NCI-H187 treated with DMSO at 0.1 percent for 48 hours (cell line): ENCODE measurements at regions not wholly inside any gene's neighbourhood (a gene's known extent, or its start where the extent isn't known, plus 50 kb on each side); places are given as distances from the start of the nearest gene placed in this dataset.

Source experiments
- DNase-seq: peaks from one replicate; lab custom pipeline; 2025; lab: John Stamatoyannopoulos, UW

GRCh38 chr14:49527221-49527620 is 59.0 kb downstream of the RPS29 start:
- no peak for DNase-seq

- DNase-seq, result no peak
Measured at GRCh38 chr14:49526101-49526500, 60.1 kb downstream of the RPS29 start.

GRCh38 chr14:49516286-49516685 is 69.9 kb downstream of the RPS29 start:
- DNase-seq, result no peak

- no peak for DNase-seq
Measured at GRCh38 chr14:49512571-49512970, 73.6 kb downstream of the RPS29 start.

- no peak for DNase-seq
Measured at GRCh38 chr14:49512147-49512551, 74.0 kb downstream of the RPS29 start.

GRCh38 chr14:49508124-49508523 is 78.1 kb downstream of the RPS29 start:
- DNase-seq, result no peak

- DNase-seq, result no peak
Measured at GRCh38 chr14:49506650-49507049, 79.5 kb downstream of the RPS29 start.

GRCh38 chr14:49505041-49505766 is 81.0 kb downstream of the RPS29 start:
- no peak for DNase-seq

- DNase-seq, result peak; percentile 57
Measured at GRCh38 chr14:49497725-49498348, 88.3 kb downstream of the RPS29 start.

GRCh38 chr14:49497267-49497666 is 88.9 kb downstream of the RPS29 start:
- no peak for DNase-seq

GRCh38 chr14:49494836-49495235 is 91.3 kb downstream of the RPS29 start:
- DNase-seq, result no peak

GRCh38 chr14:49493557-49493956 is 92.6 kb downstream of the RPS29 start:
- no peak for DNase-seq

GRCh38 chr14:49492151-49492550 is 94.0 kb downstream of the RPS29 start:
- DNase-seq, result no peak

- no peak for DNase-seq
Measured at GRCh38 chr14:49489341-49489740, 96.8 kb downstream of the RPS29 start.

GRCh38 chr14:49487238-49487637 is 98.9 kb downstream of the RPS29 start:
- DNase-seq, result no peak

- DNase-seq, result no peak
Measured at GRCh38 chr14:49485290-49485689, 100.9 kb downstream of the RPS29 start.

- DNase-seq, result no peak
Measured at GRCh38 chr14:49484180-49484579, 102.0 kb downstream of the RPS29 start.

GRCh38 chr14:49483268-49483667 is 102.9 kb downstream of the RPS29 start:
- no peak for DNase-seq

- no peak for DNase-seq
Measured at GRCh38 chr14:49480979-49481498, 105.1 kb downstream of the RPS29 start.

GRCh38 chr14:49480053-49480760 is 106.0 kb downstream of the RPS29 start:
- no peak for DNase-seq

- no peak for DNase-seq
Measured at GRCh38 chr14:49479432-49479831, 106.7 kb downstream of the RPS29 start.

- no peak for DNase-seq
Measured at GRCh38 chr14:49478784-49479183, 107.4 kb downstream of the RPS29 start.

- DNase-seq, result no peak
Measured at GRCh38 chr14:49467091-49467490, 119.1 kb downstream of the RPS29 start.
